ENCODE measurements at regions not wholly inside any gene's neighbourhood (a gene's known extent, or its start where the extent isn't known, plus 50 kb on each side); places are given as distances from the start of the nearest gene placed in this dataset.

DNA sequence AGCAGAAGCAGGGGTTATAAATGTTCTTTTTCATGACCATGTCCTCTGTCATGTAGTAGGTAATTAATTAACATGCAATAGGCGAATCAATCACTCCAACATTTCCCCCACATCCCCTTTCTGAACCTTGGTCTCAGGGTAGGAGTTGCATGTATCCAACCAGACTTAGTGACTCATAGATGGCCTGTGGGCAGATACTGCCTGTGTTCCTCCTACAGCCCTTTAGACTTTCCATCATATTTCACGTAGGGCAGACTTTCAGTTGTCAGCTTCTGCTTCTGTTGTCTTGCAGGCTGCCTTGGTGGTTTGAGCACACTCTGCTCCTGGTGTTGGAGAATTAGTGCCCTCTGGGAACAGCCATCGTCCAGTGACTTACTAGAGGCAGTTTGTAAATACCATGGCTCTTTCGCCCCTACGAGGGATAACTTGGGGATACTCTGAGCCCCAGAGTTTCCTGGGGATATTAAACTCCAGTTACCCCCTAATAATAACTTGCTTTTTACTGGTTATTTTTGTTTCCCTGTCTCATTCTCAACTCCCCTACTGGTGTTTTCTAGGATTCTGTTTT, 244.4 kb downstream of the EDEM1 start:
- H3K27ac Mint-ChIP-seq = peak overlapping the region; percentile 88
- DNase-seq (ENCODE audit: extremely low spot score, unreplicated experiment) = no peak

DNA sequence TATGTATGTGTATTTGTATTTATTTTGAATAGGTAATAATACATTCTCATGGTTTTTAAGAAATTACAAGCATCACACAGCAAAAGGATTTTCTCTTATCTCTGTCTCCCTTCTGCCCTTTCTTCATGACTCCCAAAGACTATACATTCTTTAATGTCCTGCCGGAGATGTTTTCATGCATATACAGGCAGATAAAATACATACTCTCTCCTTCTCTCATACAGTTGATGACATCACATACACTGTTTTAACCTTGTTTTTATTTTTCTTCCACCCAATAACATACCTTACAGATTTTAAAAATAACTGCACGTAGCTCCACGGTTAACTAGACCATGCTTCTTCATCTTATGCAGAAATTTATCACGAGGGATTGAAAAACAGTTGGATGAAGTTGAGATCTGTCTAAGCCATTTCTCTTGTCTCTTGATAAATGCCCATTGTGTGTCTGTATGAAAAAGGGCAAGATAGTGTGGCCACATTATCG, 249.8 kb downstream of the EDEM1 start:
- no peaks in the 10 kb centered on the region for H3K4me1 Mint-ChIP-seq (ENCODE audit: unreplicated experiment)
- TF ChIP-seq CTCF (conservative IDR thresholded peaks at IDR 0.05) = no peak
- H3K9me3 Mint-ChIP-seq = no peaks in the 10 kb centered on the region
- DNase-seq (ENCODE audit: extremely low spot score, unreplicated experiment) = no peak
- H3K27me3 Mint-ChIP-seq = no peaks in the 10 kb centered on the region
- H3K27ac Mint-ChIP-seq = no peak overlapping the region
- H3K36me3 Mint-ChIP-seq = no peaks in the 10 kb centered on the region
- H3K4me3 Mint-ChIP-seq = no peak overlapping the region

More for the DNA sequence above, 244.4 kb downstream of the EDEM1 start:
- Mint-ChIP-seq H3K4me3 (peak overlapping the region; percentile 14), H3K27me3 (no peaks in the 10 kb centered on the region), H3K4me1 (ENCODE audit: unreplicated experiment) (peaks cover 15% of the 10 kb centered on the region), H3K9me3 (no peaks in the 10 kb centered on the region), H3K36me3 (no peaks in the 10 kb centered on the region)
- TF ChIP-seq CTCF (conservative IDR thresholded peaks at IDR 0.05) = no peak

- H3K36me3 Mint-ChIP-seq = no peaks in the 10 kb centered on the region
- no peak for TF ChIP-seq CTCF (conservative IDR thresholded peaks at IDR 0.05)
- H3K27me3 Mint-ChIP-seq = no peaks in the 10 kb centered on the region
- no peaks in the 10 kb centered on the region for H3K4me1 Mint-ChIP-seq (ENCODE audit: unreplicated experiment)
- no peaks in the 10 kb centered on the region for H3K9me3 Mint-ChIP-seq
- DNase-seq (ENCODE audit: extremely low spot score, unreplicated experiment) = no peak
- H3K27ac Mint-ChIP-seq = no peak overlapping the region
- no peak overlapping the region for H3K4me3 Mint-ChIP-seq
These were observed 250.3 kb downstream of the EDEM1 start for GRCh38 chr3:5437783-5438323.

DNA sequence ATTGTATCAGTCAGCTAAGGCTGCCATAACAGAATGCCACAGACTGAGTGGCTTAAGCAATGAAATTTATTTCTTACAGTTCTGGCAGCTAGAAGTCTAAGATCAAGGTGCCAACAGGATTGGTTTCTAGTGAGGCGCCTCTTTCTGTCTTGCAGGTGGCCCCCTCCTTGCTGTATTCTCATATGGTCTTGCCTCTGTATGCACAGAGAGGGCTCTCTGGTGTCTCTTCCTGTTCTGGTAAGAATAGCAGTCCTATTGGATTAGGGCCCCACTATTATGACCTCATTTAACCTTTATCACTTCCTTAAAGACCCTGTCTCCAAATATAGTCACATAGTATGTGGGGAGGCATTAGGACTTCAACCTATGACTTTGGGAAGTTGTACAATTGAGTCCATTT, 253.9 kb downstream of the EDEM1 start:
- no peak overlapping the region for H3K27ac Mint-ChIP-seq

DNA sequence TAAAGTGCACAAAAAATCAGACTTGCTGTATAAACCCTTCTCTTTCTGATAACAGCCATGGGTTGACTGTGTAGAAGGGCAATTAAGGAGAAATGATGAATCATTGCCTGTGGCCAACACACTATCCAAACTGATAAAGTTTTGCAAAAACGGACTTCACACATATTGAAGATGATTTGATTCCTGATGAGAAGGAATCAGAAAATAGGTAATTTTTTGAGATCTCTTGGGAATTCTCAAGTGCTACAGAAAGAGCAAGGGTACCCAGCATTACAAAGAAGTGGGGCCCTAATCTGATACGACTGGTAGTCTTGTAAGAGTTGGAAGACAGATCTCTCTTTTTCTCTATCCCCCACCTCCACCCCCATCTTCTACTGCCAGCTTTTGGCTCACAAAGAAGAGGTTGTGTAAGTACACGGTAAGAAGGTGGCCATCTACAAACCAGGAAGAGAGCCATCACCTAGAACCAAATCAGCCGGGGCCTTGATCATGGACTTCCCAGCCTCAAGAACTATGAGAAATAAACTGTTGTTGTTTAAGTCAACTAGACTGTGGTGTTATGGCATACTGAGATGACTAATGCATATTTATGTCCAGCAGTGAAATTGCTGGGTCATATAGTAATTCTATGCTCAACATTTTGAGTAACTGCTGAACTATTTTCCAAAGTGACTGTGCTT, 254.7 kb downstream of the EDEM1 start:
- no peaks in the 10 kb centered on the region for H3K36me3 Mint-ChIP-seq
- no peak for DNase-seq (ENCODE audit: extremely low spot score, unreplicated experiment)
- no peak overlapping the region for H3K4me3 Mint-ChIP-seq
- H3K4me1 Mint-ChIP-seq (ENCODE audit: unreplicated experiment) = no peaks in the 10 kb centered on the region
- no peak overlapping the region for H3K27ac Mint-ChIP-seq
- peaks cover 7% of the 10 kb centered on the region for H3K9me3 Mint-ChIP-seq
- TF ChIP-seq CTCF (conservative IDR thresholded peaks at IDR 0.05) = no peak
- no peaks in the 10 kb centered on the region for H3K27me3 Mint-ChIP-seq

More for the DNA sequence above, 253.9 kb downstream of the EDEM1 start:
- no peak for DNase-seq (ENCODE audit: extremely low spot score, unreplicated experiment)
- H3K27me3 Mint-ChIP-seq = no peaks in the 10 kb centered on the region
- H3K4me1 Mint-ChIP-seq (ENCODE audit: unreplicated experiment) = no peaks in the 10 kb centered on the region
- no peak for TF ChIP-seq CTCF (conservative IDR thresholded peaks at IDR 0.05)
- H3K9me3 Mint-ChIP-seq = peaks cover 7% of the 10 kb centered on the region
- H3K4me3 Mint-ChIP-seq = no peak overlapping the region
- H3K36me3 Mint-ChIP-seq = no peaks in the 10 kb centered on the region
